GM18907 (cell line): ENCODE measurements at regions not wholly inside any gene's neighbourhood (a gene's known extent, or its start where the extent isn't known, plus 50 kb on each side); places are given as distances from the start of the nearest gene placed in this dataset.

ENCODE experiments used
- ATAC-seq: cut with Tn5 transposase; IDR thresholded peaks from one replicate; pipeline ENCODE4 v1.9.1; 2021; ENCODE audit warnings: mild to moderate bottlenecking, moderate library complexity; ENCODE audit not compliant: unreplicated experiment

DNA sequence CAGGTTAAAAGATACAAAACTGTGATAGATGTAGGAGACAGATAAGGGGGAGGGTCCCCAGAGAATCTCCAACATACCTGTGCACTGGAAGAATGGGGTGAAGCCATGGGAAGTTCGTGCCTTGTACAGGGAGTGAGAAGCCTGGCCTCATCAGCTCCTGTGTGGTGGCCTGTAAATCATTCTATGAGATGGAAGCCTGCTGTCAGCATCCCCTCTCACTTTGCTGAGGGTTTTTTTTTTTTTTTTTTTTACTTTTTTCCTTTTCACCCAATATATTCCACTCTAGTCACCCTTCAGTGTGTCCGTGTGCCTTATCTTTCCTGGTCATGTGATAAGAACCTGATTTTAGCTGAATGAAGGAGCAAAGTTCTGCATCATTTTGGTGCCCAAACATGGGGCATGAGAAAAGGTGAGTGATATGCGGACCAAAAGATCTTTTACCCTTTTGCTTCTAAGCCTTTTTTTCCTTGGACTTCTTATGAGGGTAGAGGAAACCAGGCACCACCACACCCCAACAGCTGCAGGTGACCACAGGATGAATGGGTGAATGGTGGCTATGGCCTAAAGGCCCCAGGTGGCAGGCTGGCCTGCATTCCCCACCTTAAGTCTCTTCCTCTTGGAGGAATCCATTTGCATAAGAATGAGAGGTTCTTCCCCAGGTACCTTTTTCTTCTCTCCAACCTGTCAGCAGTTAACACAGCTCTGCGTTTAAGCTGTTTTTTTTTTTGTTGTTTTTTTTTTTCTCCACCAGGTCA is 1345.0 kb downstream of the NSUN3 start:
- ATAC-seq: no peak

DNA sequence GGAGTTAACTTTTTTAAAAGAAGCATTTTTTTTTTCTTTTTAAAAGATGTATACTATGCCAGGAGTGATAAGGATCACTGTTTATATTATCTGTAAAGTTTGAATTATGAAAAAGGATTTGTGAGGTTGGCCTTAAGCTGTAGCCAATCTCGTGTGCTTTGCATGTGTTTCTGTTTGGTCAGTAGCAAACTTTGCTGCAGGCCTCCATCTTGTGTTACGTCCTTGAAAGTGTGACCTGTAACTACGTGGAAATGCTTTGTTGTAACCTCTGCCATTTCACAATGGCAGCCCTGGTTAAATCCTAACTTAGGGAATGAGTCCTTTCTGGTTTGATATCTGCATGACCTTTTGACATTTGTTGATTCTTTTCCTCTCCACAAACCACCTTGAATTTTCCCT is 1345.6 kb downstream of the NSUN3 start:
- ATAC-seq: no peak

DNA sequence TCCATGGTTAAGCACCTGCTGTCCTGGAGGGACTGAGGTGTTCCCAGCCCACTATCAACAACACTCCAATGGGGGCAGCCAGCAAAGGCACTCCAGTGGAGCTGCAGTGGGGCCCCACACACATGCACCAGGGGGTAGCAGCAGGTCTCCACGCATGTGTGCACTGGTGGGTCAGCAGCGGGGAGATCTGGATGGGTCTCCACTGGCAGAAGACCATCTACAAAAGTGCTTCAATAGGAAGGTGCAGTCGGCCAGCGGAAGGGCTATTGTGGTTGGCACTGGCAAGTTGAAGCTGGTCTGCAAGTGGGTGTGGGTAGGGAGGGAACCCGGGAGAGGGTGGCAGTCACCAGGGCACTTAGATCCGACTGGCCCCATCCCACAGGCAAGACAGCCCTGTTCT is 1355.4 kb downstream of the NSUN3 start:
- no peak for ATAC-seq

DNA sequence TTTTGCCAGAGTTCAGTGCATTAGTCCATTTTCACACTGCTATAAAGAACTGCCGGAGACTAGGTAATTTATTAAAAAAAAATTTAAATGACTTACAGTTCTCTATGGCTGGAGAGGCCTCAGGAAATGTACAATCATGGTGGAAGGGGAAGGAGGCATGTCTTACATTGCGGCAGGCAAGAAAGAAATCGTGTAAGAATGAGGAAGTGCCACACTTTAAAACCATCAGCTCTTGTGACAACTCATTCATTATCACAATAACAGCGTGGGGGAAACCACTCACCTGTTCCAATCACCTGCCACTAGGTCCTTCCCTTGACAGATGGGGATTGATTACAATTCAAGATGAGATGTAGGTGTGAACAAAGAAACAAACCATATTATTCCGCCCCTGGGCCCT is 1361.4 kb downstream of the NSUN3 start:
- no peak for ATAC-seq

DNA sequence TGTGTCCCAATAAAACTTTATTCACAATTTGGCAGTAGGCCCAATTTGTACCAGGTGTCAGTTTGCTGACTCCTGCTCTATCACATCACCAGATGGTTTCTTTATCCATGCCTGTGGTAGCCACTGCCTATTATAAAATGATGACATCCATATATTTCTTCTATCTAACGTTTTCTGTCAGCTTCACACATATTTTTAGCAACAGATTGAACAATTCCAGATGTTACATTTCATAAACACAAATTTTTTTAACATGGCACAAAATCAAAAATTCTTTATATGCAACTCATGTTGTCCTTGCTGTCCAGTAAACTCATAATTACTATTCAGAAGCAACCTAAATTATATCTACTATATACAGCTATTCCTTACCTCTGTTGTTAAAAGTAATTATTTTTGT is 1371.6 kb downstream of the NSUN3 start:
- no peak for ATAC-seq

DNA sequence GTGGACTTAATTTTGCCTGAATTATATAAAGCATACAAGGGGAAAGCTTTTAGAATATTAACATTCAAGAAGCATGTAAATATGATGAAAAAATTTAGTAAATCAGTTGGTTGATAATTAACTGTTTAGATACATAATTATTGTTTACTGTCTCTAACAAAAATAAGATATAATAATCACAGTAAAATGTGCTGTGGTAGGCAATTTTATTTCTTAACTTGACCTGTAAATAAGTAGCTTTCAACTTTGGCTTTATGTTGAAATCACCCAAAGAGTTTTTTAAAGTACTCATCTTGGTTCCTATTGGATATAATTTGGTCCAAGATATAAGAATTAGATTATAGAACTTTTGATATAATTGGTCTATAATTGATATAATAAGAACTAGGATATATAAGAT is 1374.5 kb downstream of the NSUN3 start:
- no peak for ATAC-seq

DNA sequence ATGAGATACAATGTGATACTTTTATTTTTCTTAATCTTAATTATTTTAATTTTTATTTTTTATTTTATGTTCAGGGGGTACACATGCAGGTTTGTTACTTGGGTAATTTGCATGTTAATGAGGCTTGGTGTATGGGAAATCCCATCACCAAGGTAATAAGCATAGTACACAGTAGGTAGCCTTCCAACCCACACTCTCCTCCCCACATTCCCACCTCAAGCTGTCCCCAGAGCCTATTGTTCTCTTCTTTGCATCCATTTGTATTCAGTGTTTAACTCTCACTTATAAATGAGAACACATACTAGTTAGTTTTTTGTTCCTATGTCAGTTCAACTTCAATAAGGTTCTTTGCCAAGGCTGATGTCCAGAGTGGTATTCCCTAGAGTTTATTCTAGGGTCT is 1375.4 kb downstream of the NSUN3 start:
- no peak for ATAC-seq

DNA sequence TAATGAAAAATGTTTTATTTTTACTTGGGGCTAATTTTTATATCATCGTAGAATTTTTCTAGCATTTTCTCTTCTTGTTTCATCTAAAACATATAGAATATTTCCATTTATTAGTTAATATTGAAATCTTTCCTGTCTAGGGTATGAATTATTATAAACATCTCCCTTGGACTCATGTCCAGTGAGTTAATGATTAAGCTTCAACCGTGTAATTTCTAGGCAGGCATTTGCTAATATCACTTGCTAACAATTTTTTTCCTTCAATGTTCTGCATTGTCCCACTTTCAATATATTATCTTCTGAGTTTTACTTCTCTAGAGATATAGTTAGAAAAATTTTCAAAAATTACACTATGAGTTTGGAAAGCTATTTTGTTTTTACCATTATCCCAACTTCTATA is 1371.6 kb upstream of the EPHA6 start:
- no peak for ATAC-seq

DNA sequence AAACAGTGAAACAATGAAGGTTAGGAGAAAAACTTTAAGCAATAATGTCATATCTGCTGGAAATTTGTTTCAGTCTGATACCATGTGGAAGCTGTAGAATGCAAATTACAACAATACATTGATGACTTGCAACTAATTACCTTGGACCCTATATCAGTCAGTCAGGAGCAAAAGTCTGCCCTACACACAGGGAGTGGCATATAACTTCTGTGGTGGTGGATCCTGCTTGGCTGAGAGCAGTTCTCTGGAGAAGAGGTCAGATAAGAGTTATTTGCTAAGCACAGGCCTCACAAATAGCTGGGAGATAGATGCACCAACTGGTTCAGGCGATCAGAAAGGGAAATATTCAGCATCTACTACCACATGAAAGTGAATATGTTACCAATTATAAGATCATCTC is 1364.6 kb upstream of the EPHA6 start:
- no peak for ATAC-seq

DNA sequence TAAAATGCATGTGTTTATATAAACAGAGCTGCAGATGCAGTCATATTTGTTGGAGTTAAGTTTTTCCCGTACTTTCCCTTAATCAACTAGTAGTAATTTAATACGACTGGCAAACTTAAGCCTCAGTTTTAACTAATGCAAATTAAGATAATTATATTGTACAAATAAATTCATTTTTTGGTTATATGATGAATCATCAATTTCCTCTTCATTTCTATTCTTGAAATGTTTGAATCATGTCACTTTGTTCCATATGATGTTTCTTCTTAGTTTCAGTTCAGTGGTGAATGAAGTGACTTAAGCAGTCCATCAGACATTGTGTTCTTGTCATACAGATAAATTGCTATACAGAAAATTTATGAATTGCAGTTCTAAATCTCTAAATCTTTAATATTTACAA is 1361.2 kb upstream of the EPHA6 start:
- ATAC-seq: no peak

DNA sequence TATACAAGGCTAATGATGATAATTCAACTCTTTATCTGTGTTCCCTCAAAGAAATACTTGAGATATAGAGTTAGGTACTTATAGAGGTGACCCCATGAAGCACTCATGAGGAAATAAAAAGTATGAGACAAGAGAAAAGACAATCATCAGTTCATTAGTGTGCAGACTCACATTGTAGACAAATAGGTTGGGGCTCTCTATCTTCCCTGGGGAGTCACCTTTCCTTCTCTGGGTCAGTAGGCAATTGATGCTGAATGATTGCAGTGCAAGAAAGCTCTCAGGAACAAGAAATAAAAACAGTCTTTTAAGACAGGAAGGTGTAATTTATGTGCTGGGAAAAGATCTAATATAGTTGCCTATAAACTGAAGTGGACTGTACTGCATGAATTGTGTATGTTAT is 1357.6 kb upstream of the EPHA6 start:
- no peak for ATAC-seq

DNA sequence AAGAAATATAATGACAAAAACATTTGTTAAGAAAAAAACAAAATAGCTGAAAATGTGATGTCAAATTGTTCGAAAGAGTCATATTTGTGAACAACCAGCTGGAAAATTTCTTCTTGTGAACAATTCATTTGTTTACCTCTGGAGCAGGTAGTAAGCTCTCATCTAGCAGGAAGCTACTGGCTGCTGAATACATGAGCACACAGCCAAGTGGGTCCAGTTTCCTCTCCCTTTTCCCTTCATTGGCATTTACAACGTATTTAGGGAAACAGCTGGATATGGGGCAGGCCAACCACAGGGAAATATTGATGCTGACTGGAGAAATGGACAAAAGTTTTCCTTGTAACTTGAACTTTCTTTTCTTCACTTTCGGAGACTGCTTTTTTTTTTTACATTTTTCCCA is 1354.7 kb upstream of the EPHA6 start:
- ATAC-seq: no peak

DNA sequence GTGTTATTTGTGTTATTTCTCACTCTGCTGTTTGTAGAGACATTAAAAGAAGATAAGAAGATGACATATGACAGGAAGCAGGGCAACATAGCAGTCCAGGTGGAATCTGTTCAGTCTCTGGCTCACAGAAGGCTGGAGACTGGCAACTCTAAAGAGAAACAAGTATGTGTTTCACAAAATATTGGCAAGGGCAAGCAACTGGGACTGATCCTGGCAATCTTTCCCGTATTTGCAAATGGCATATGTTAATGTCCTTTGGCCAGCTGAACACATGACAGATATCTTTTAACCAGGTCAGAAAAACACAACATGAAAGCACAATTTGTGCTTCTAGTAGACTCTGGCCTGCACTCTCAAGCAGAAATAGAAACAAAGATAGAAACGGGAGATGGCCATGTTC is 1354.1 kb upstream of the EPHA6 start:
- no peak for ATAC-seq

DNA sequence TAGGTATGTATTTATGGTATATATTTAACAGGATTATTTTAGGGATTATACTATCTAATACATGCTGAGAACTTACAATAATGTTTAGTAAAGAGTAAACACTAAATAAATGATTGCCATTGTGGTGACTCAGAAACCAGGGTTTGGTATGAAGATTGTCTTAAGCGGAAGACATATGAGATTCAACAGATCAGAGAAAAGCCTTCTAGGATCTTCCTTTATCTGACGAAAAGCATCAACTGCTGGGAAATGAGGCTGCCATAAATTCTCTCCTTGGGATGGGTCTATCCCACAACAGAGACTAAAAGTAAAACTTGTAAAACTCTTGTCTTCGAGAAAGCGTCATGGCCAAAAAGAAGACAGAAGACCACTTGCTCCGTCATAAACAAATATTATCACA is 1352.2 kb upstream of the EPHA6 start:
- no peak for ATAC-seq

DNA sequence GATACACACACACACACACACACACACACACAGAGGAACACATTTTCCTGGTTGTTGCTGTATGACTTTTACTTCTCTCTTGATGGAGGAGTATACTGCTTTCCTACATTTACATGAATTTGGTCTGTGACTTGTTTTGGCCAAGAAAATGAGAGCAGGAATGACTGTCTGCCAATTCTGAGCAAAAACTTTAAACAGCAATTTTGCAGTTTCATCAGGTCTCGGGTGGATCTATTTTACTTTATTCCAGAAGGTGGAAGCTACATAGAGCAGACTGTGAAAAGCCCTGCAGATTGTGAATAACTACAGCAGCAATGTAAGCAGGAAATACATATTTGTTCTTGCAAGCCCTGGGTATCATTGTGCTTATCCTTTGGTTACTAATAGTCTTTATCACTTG is 1350.0 kb upstream of the EPHA6 start:
- ATAC-seq: no peak

DNA sequence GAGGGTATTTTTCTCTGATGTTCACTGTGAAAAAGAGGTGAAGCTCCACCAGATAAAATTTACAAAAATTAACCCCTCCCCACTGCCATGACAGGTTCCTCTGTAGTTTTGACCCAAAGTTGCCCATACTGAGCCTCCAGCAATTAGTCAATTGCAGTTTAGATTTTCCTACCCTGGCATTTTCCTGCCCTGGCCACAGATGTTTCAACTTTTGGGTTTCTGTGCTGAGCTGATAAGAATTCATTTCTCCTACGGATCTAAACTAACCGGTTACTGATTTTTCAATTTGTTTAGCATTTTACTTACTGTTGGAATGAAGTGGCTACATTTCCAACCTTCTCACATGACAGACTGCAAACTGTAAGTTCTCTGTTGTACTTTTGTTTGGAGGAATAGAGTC is 1346.1 kb upstream of the EPHA6 start:
- no peak for ATAC-seq

DNA sequence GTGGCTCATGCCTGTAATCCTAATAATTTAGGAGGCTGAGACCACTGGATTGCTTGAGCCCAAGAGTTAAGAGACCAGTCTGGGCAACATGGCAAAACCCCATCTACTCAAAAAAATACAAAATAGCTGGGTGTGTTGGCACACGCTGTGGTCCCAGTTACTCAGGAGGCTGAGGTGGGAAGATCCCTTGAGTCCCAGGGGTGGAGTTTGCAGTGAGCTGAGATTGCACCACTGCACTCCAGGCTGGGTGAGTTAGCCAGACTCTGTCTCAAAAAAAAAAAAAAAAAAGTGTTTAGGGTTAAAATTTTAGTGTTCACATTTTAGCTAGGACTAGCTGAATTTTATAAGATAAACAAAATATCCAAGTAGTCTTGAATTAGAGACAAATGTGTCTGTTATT is 1340.1 kb upstream of the EPHA6 start:
- no peak for ATAC-seq

DNA sequence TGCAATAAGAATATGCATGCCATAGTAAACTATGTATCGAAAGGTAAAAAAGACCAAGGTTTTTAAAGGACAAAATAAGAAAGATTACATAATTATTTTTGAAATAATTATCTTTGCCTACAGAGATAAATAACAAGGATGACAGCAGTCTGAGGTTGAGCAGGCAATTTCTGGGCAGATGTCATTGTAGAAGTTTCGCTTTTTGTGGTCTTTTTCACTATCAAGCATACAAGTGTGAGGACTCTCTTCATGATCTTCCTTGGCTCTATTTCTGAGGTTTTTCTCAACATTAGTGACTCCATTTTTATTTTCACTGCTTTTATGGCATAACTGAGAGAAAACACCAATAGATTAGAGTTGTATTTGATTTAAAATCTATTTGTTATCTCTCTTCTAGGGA is 1337.9 kb upstream of the EPHA6 start:
- ATAC-seq: peak; percentile 53

DNA sequence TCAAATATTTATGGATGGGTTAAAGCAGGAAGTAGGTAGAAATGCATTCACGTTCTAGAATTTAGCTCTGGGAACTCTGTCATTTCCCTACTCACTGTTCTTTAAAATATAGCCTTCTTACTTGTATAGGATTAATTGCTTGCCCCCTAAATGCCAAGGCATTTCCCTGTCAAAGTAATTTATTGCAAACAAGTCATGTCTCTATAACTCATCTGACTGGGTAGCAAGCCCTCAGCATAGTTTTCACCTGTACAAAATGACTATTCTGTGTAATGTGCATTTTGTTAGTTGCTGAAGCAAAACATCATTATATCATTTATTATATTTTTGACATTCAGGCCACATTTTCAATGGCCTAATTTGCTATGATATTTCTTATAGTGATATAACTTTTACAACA is 1308.2 kb upstream of the EPHA6 start:
- ATAC-seq: no peak

DNA sequence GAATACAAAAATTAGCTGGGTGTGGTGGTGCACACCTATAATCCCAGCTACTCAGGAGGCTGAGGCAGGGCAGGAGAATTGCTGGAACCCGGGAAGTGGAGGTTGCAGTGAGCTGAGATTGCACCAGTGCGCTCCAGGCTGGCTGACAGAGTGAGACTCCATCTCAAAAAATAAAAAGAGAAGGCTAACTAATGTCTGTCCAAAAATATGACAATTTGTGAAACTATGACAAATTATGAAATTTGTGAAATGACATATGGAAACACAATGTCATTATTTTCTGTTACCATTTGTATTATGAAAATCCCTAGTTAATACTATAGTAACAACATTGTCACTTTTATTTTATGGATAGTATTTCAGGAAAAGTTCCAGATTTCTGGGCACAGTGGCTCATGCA is 1306.3 kb upstream of the EPHA6 start:
- ATAC-seq: no peak

DNA sequence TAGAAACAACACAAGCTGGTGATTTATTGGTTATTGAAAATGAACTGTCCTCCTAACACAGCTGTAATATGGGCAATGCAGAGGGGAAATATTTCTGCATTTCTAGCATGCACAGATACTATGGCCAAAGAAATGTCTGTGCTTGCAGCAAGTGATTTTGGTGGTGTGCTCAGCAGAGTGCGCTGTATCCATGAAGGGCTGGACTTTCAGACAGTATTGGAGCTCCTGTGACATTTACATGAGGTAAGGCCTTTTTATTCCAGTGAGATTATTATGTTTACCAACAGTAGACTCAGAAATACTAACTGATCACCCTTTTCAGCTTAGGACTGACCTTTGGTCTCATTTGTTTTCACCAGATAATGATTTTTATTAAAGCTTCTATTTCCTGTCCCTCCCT is 1302.6 kb upstream of the EPHA6 start:
- no peak for ATAC-seq

DNA sequence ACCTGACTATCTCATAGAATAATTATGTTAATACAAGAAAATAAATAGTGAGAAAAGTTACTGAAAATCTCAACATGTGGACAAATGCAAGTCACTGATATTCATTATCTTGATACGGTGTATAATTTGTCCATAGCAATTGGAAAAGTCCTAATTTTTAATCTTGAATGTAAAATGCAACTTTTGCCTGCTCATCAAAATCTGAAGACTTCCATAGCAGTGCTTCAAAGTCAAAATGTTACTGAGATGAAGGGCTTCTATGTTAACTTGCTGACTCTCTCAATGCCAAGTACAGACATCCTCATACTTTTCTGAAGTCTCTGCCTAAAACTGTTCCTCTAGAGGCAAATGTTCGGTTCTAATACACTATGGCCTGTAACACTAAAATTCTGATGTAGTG is 1300.1 kb upstream of the EPHA6 start:
- no peak for ATAC-seq

DNA sequence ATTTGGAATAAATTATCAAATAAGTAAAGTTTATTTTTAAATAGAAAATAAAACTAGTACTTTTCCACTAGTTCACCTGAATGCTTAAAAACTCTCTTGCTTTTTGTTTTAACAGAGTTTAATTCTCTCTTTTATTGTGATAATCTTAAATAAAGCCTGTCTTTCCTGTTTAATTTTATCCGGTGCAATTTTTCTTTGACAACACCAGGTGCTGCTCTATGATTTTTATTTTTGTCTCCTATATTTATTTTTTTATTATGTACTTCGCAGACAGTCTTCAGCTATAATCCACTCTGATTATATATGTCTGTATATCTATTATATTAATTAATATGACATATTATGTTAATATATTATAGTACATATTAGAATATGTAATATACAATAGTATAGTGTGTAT is 1293.0 kb upstream of the EPHA6 start:
- ATAC-seq: no peak
